T-helper 17 cell (primary cell): ENCODE measurements at regions not wholly inside any gene's neighbourhood (a gene's known extent, or its start where the extent isn't known, plus 50 kb on each side); places are given as distances from the start of the nearest gene placed in this dataset.

Experiments
- ATAC-seq: fragments of 150-1000 bp; cut with Tn5 transposase; 2 replicates; pipeline ENCODE4 v1.10.0; 2021; ENCODE audit warnings: mild to moderate bottlenecking, moderate library complexity
- DNase-seq, 3 donors: peaks; one replicate each; pipeline versions ENCODE4 v3.0.0 to v3.0.0-alpha.2; 2020 to 2021
- H3K9me3 ChIP-seq: one replicate; pipeline ENCODE4 v1.7.0; 2013; ENCODE audit warnings: low read length, mild to moderate bottlenecking; ENCODE audit not compliant: control insufficient read depth, poor library complexity, severe bottlenecking
- H3K27ac Mint-ChIP-seq: one replicate; pipeline ENCODE4 v1.8.0; 2022; ENCODE audit warnings: mild to moderate bottlenecking, moderate library complexity, mixed read lengths
- H3K27me3 Mint-ChIP-seq: one replicate; pipeline ENCODE4 v1.8.0; 2022; ENCODE audit warnings: mixed read lengths
- H3K36me3 Mint-ChIP-seq: one replicate; pipeline ENCODE4 v1.8.0; 2022; ENCODE audit warnings: low read depth, mixed read lengths
- H3K4me1 Mint-ChIP-seq: one replicate; pipeline ENCODE4 v1.8.0; 2022; ENCODE audit warnings: mild to moderate bottlenecking, mixed read lengths
- H3K4me3 Mint-ChIP-seq: one replicate; pipeline ENCODE4 v1.8.0; 2022; ENCODE audit warnings: mild to moderate bottlenecking, moderate library complexity, mixed read lengths

- ATAC-seq = no peak
- Mint-ChIP-seq H3K4me3 (no peak overlapping the region), H3K36me3 (no peaks in the 10 kb centered on the region), H3K27me3 (peaks cover 18% of the 10 kb centered on the region), H3K27ac (no peak overlapping the region), H3K4me1 (no peaks in the 10 kb centered on the region)
- DNase-seq = no peak
- no peaks in the 10 kb centered on the region for H3K9me3 ChIP-seq
Observed at GRCh38 chr5:5645198-5645597, 222.7 kb downstream of the ICE1 start.

- Mint-ChIP-seq H3K36me3 (no peaks in the 10 kb centered on the region), H3K27me3 (peaks cover 18% of the 10 kb centered on the region), H3K27ac (no peak overlapping the region), H3K4me3 (no peak overlapping the region), H3K4me1 (no peaks in the 10 kb centered on the region)
- no peaks in the 10 kb centered on the region for H3K9me3 ChIP-seq
- ATAC-seq (no peak), DNase-seq (no peak)
Observed at GRCh38 chr5:5644249-5644648, 221.8 kb downstream of the ICE1 start.

GRCh38 chr5:5643481-5643880 is 221.0 kb downstream of the ICE1 start:
- no peaks in the 10 kb centered on the region for H3K4me1 Mint-ChIP-seq
- no peak overlapping the region for H3K27ac Mint-ChIP-seq
- H3K27me3 Mint-ChIP-seq = peaks cover 23% of the 10 kb centered on the region
- no peaks in the 10 kb centered on the region for H3K36me3 Mint-ChIP-seq
- H3K9me3 ChIP-seq = no peaks in the 10 kb centered on the region
- no peak overlapping the region for H3K4me3 Mint-ChIP-seq
- DNase-seq = no peak
- ATAC-seq = no peak

- no peak for ATAC-seq
- H3K9me3 ChIP-seq = no peaks in the 10 kb centered on the region
- no peak for DNase-seq
- peaks cover 50% of the 10 kb centered on the region for H3K27me3 Mint-ChIP-seq
- H3K27ac Mint-ChIP-seq = no peak overlapping the region
- H3K4me3 Mint-ChIP-seq = no peak overlapping the region
- H3K36me3 Mint-ChIP-seq = no peaks in the 10 kb centered on the region
- H3K4me1 Mint-ChIP-seq = no peaks in the 10 kb centered on the region
Observed at GRCh38 chr5:5638211-5638610, 215.7 kb downstream of the ICE1 start.

- Mint-ChIP-seq H3K4me3 (no peak overlapping the region), H3K27ac (no peak overlapping the region), H3K27me3 (peaks cover 45% of the 10 kb centered on the region), H3K4me1 (no peaks in the 10 kb centered on the region), H3K36me3 (no peaks in the 10 kb centered on the region)
- no peaks in the 10 kb centered on the region for H3K9me3 ChIP-seq
- ATAC-seq (no peak), DNase-seq (no peak)
Observed at GRCh38 chr5:5637173-5637572, 214.7 kb downstream of the ICE1 start.

- H3K27ac Mint-ChIP-seq = no peak overlapping the region
- peaks cover 32% of the 10 kb centered on the region for H3K27me3 Mint-ChIP-seq
- ATAC-seq = no peak
- no peaks in the 10 kb centered on the region for H3K36me3 Mint-ChIP-seq
- H3K4me1 Mint-ChIP-seq = no peaks in the 10 kb centered on the region
- no peak overlapping the region for H3K4me3 Mint-ChIP-seq
- no peak for DNase-seq
- H3K9me3 ChIP-seq = no peaks in the 10 kb centered on the region
Observed at GRCh38 chr5:5634817-5635216, 212.3 kb downstream of the ICE1 start.

GRCh38 chr5:5633579-5633978 is 211.1 kb downstream of the ICE1 start:
- Mint-ChIP-seq H3K4me3 (no peak overlapping the region), H3K36me3 (no peaks in the 10 kb centered on the region), H3K27me3 (peaks cover 34% of the 10 kb centered on the region), H3K27ac (no peak overlapping the region), H3K4me1 (no peaks in the 10 kb centered on the region)
- ATAC-seq (no peak), DNase-seq (no peak)
- H3K9me3 ChIP-seq = no peaks in the 10 kb centered on the region

GRCh38 chr5:5632678-5633077 is 210.2 kb downstream of the ICE1 start:
- H3K4me3 Mint-ChIP-seq = no peak overlapping the region
- no peak for DNase-seq
- H3K27me3 Mint-ChIP-seq = peaks cover 25% of the 10 kb centered on the region
- no peaks in the 10 kb centered on the region for H3K9me3 ChIP-seq
- no peak for ATAC-seq
- H3K36me3 Mint-ChIP-seq = no peaks in the 10 kb centered on the region
- no peak overlapping the region for H3K27ac Mint-ChIP-seq
- no peaks in the 10 kb centered on the region for H3K4me1 Mint-ChIP-seq

GRCh38 chr5:5629607-5629978 is 207.1 kb downstream of the ICE1 start:
- peaks cover 10% of the 10 kb centered on the region for H3K27me3 Mint-ChIP-seq
- DNase-seq = no peak

GRCh38 chr5:5628866-5629606 is 206.6 kb downstream of the ICE1 start:
- DNase-seq (no peak), ATAC-seq (no peak)
- no peaks in the 10 kb centered on the region for H3K36me3 Mint-ChIP-seq
- no peak overlapping the region for H3K27ac Mint-ChIP-seq
- H3K4me3 Mint-ChIP-seq = no peak overlapping the region
- peaks cover 10% of the 10 kb centered on the region for H3K27me3 Mint-ChIP-seq
- no peaks in the 10 kb centered on the region for H3K9me3 ChIP-seq
- H3K4me1 Mint-ChIP-seq = no peaks in the 10 kb centered on the region

More at GRCh38 chr5:5629607-5629978, 207.1 kb downstream of the ICE1 start:
- ATAC-seq = no peak
- H3K9me3 ChIP-seq = no peaks in the 10 kb centered on the region
- Mint-ChIP-seq H3K4me1 (no peaks in the 10 kb centered on the region), H3K27ac (no peak overlapping the region), H3K4me3 (no peak overlapping the region), H3K36me3 (no peaks in the 10 kb centered on the region)

GRCh38 chr5:5626412-5626811 is 203.9 kb downstream of the ICE1 start:
- H3K27ac Mint-ChIP-seq = no peak overlapping the region
- DNase-seq (no peak), ATAC-seq (no peak)
- peaks cover 10% of the 10 kb centered on the region for H3K27me3 Mint-ChIP-seq
- H3K4me3 Mint-ChIP-seq = no peak overlapping the region
- H3K9me3 ChIP-seq = no peaks in the 10 kb centered on the region
- no peaks in the 10 kb centered on the region for H3K4me1 Mint-ChIP-seq
- H3K36me3 Mint-ChIP-seq = no peaks in the 10 kb centered on the region

- no peak overlapping the region for H3K4me3 Mint-ChIP-seq
- H3K4me1 Mint-ChIP-seq = no peaks in the 10 kb centered on the region
Observed at GRCh38 chr5:5625491-5625890, 203.0 kb downstream of the ICE1 start.

GRCh38 chr5:5623397-5623796 is 200.9 kb downstream of the ICE1 start:
- H3K4me1 Mint-ChIP-seq = no peaks in the 10 kb centered on the region
- peaks cover 5% of the 10 kb centered on the region for H3K27me3 Mint-ChIP-seq
- DNase-seq = no peak
- no peak overlapping the region for H3K4me3 Mint-ChIP-seq
- H3K9me3 ChIP-seq = no peaks in the 10 kb centered on the region
- no peaks in the 10 kb centered on the region for H3K36me3 Mint-ChIP-seq
- ATAC-seq = no peak
- H3K27ac Mint-ChIP-seq = no peak overlapping the region

More at GRCh38 chr5:5625491-5625890, 203.0 kb downstream of the ICE1 start:
- H3K27ac Mint-ChIP-seq = no peak overlapping the region
- no peaks in the 10 kb centered on the region for H3K9me3 ChIP-seq
- no peaks in the 10 kb centered on the region for H3K36me3 Mint-ChIP-seq
- H3K27me3 Mint-ChIP-seq = peaks cover 10% of the 10 kb centered on the region
- ATAC-seq (no peak), DNase-seq (no peak)

- H3K27ac Mint-ChIP-seq = no peak overlapping the region
- no peaks in the 10 kb centered on the region for H3K36me3 Mint-ChIP-seq
- no peak overlapping the region for H3K4me3 Mint-ChIP-seq
- peaks cover 7% of the 10 kb centered on the region for H3K27me3 Mint-ChIP-seq
- no peaks in the 10 kb centered on the region for H3K4me1 Mint-ChIP-seq
- ATAC-seq = no peak
- no peak for DNase-seq
- H3K9me3 ChIP-seq = no peaks in the 10 kb centered on the region
Observed at GRCh38 chr5:5622806-5623205, 200.3 kb downstream of the ICE1 start.
